ENCODE measurements at regions not wholly inside any gene's neighbourhood (a gene's known extent, or its start where the extent isn't known, plus 50 kb on each side); places are given as distances from the start of the nearest gene placed in this dataset.

DNA sequence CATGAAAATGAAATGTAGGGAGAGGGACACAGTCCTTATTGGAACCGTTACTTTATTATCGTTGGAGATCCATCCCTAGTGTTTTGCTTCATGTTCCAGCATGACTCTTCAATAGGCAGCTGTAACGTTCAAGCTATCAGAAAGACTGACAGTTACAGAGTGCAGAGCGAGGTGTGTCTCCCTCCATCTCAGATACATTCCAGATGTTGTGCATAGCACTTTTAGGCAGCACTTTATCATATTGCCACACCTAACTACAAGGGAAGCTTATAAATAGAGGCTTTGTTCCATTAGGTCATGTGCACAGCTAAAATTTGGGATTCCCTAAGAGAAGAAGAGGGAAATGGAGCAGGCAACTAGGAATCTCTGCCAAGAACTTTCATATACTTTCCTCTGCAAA is 1009.6 kb downstream of the ROBO2 start:
- no peak for DNase-seq
- Histone ChIP-seq H3K4me1 (peaks cover 0 to 8% (median 0%) of the 10 kb centered on the region in 3 donors), H3K9me3 (no peaks in the 10 kb centered on the region), H3K27me3 (no peaks in the 10 kb centered on the region), H3K4me3 (no peak overlapping the region), H3K36me3 (no peaks in the 10 kb centered on the region), H3K27ac (no peak overlapping the region)
- TF ChIP-seq POLR2A (IDR thresholded peaks at IDR 0.05): no peak
- intact Hi-C loops (cut with DNase I): no loop called here
- 47 to 50% methylated on average over 4 of the region's 4 CpGs for WGBS, 2 donors

DNA sequence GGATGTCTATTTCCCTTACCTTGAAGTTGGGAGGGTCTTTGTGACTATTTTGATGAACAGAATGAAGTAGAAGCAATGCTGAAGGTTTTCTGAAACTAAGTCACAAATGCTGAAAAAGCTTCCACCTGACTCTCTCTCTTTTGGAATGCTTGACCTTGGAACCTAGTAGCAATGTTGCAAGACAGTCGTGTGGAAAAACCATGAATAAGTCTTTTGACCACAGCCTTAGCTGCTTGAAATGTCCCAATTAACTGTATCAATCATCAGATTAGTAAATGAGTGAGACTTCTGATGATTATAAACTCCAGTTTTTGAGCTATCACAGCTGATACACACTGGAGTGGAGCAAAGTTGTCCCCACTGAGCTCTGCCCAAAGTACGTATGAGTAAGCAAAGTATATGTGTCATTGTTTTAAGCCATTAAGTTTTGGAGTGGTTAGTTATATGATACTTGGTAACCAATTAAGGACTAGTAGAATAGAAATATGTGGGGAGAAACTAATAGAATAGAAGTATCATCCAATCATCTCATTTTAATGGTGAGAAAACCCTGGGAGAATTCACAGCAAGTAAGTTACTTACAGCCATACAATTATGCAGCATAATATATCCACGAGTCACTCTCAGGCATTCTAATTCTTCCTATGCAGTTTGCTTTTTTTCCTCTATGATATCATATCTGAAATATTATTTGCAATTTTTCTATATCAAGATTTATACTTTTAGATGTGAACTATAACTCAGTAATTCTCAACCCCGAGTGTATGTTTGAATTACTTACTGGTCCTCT is 1010.6 kb downstream of the ROBO2 start:
- H3K4me1 ChIP-seq: peaks cover 0 to 8% (median 0%) of the 10 kb centered on the region in 3 donors
- TF ChIP-seq POLR2A (IDR thresholded peaks at IDR 0.05): no peak
- TF ChIP-seq, protein P1, sequence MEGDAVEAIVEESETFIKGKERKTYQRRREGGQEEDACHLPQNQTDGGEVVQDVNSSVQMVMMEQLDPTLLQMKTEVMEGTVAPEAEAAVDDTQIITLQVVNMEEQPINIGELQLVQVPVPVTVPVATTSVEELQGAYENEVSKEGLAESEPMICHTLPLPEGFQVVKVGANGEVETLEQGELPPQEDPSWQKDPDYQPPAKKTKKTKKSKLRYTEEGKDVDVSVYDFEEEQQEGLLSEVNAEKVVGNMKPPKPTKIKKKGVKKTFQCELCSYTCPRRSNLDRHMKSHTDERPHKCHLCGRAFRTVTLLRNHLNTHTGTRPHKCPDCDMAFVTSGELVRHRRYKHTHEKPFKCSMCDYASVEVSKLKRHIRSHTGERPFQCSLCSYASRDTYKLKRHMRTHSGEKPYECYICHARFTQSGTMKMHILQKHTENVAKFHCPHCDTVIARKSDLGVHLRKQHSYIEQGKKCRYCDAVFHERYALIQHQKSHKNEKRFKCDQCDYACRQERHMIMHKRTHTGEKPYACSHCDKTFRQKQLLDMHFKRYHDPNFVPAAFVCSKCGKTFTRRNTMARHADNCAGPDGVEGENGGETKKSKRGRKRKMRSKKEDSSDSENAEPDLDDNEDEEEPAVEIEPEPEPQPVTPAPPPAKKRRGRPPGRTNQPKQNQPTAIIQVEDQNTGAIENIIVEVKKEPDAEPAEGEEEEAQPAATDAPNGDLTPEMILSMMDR (IDR thresholded peaks at IDR 0.05): no peak
- H3K9me3 ChIP-seq: no peaks in the 10 kb centered on the region
- no peaks in the 10 kb centered on the region for H3K27me3 ChIP-seq
- H3K4me3 ChIP-seq: no peak overlapping the region
- no peak for DNase-seq
- H3K27ac ChIP-seq: no peak overlapping the region
- WGBS, 2 donors: 74 to 87% methylated on average over 4 of the region's 4 CpGs
- intact Hi-C loops (cut with DNase I): no loop called here
- H3K36me3 ChIP-seq: no peaks in the 10 kb centered on the region

DNA sequence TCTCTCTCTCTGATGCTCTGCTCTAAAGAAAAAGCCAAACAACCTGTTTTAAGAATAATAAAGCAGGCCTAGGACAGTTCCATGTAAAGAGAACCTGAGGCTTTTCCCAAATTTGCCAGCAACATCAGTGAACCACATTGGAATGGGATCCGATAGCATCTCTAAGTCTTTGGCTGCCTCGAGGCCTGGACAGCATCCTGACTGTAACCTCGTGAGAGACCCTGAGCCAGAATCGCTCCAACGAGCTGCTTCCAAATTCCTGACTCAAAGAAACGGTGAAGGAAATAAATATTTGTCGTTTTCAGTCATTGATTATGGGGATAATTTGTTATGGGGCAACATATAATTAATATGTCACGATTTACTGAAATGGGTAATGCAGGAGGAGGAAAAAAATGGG is 1012.8 kb downstream of the ROBO2 start:
- intact Hi-C loops (cut with DNase I): no loop called here
- Histone ChIP-seq H3K4me1 (peaks cover 0 to 8% (median 0%) of the 10 kb centered on the region in 3 donors), H3K36me3 (no peaks in the 10 kb centered on the region), H3K27ac (no peak overlapping the region), H3K4me3 (no peak overlapping the region), H3K9me3 (no peaks in the 10 kb centered on the region), H3K27me3 (no peaks in the 10 kb centered on the region)
- DNase-seq: no peak
- WGBS, 2 donors: 75 to 82% methylated on average over 8 of the region's 8 CpGs
- TF ChIP-seq POLR2A (IDR thresholded peaks at IDR 0.05): no peak
- TF ChIP-seq, protein P1 (IDR thresholded peaks at IDR 0.05): no peak

DNA sequence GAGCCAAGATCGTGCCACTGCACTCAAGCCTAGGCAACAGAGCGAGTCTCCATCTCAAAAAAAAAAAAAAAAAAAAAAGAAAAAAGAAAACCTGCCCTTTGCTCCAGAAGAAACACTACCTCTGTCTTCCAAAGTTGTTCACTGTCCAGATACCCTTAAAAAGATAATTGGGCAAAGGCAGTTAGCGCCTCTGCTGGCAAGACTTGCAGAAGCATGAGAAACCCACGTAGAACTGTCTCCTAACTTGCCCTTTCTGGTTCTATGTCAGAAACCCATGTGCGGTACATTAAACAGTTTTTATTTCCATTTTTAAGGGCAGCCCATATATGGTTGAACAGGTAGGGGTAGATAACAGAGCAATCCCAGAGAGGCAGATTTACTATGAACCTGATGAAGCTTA is 1026.4 kb downstream of the ROBO2 start:
- H3K36me3 ChIP-seq: no peaks in the 10 kb centered on the region
- intact Hi-C loops (cut with DNase I): no loop called here
- H3K27ac ChIP-seq: no peak overlapping the region
- H3K27me3 ChIP-seq: no peaks in the 10 kb centered on the region
- H3K9me3 ChIP-seq: no peaks in the 10 kb centered on the region
- no peak for TF ChIP-seq POLR2A (IDR thresholded peaks at IDR 0.05)
- TF ChIP-seq, protein P1 (IDR thresholded peaks at IDR 0.05): no peak
- H3K4me1 ChIP-seq: no peaks in the 10 kb centered on the region
- 88% methylated on average over 5 of the region's 5 CpGs for WGBS, 2 donors
- H3K4me3 ChIP-seq: no peak overlapping the region
- DNase-seq: no peak

DNA sequence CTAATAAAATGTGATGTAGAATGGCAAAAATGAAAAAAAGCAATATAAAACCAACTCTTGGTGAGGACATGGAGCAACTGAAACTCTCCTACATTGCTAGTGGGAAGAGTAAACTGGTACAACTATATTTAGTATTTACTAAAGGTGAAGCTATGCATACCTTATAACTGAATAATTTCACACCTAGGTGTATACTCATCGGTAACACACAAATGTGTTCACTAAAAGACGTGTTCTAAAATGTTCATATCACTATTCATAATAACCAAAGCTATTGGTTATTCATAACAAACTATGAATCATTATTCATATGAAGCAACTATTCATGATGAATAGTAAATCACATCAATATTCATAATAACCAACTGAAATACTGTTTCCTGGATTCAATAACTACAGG is 1030.3 kb downstream of the ROBO2 start:
- H3K27me3 ChIP-seq: no peaks in the 10 kb centered on the region
- no peaks in the 10 kb centered on the region for H3K9me3 ChIP-seq
- H3K4me1 ChIP-seq: no peaks in the 10 kb centered on the region
- intact Hi-C loops (cut with DNase I): no loop called here
- H3K36me3 ChIP-seq: no peaks in the 10 kb centered on the region
- no peak overlapping the region for H3K27ac ChIP-seq
- TF ChIP-seq POLR2A (IDR thresholded peaks at IDR 0.05): no peak
- TF ChIP-seq, protein P1 (IDR thresholded peaks at IDR 0.05): no peak
- WGBS, 2 donors: 45 to 62% methylated on average over 2 of the region's 2 CpGs
- no peak for DNase-seq
- H3K4me3 ChIP-seq: no peak overlapping the region

DNA sequence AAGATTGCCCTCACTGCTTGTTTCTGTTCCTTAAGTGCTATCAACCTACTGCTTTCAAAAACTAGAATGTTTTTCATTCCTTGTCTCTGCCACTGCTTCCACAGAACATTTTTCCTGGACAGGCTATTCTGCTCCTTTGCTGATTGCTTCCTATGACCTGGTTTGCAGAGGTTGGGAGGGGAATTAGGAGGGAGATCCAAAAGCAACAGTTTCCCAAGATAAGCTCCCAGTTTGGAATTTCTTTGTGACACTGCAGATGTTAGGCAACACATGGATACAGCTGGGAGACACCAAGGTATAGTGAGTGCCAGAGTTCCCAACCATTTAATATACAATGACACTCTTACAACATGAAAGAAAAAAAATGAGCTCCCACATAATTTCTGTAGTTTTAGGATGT is 1036.5 kb downstream of the ROBO2 start:
- no peak for DNase-seq
- Histone ChIP-seq H3K27me3 (no peaks in the 10 kb centered on the region), H3K36me3 (no peaks in the 10 kb centered on the region), H3K27ac (no peak overlapping the region), H3K4me3 (no peak overlapping the region), H3K9me3 (no peaks in the 10 kb centered on the region), H3K4me1 (no peaks in the 10 kb centered on the region)
- TF ChIP-seq POLR2A (IDR thresholded peaks at IDR 0.05): no peak
- TF ChIP-seq, protein P1 (IDR thresholded peaks at IDR 0.05): no peak
- intact Hi-C loops (cut with DNase I): no loop called here

Measured in esophagus squamous epithelium (tissue), 5 donors.